HUES64 (cell line): ENCODE measurements at regions not wholly inside any gene's neighbourhood (a gene's known extent, or its start where the extent isn't known, plus 50 kb on each side); places are given as distances from the start of the nearest gene placed in this dataset.
A peak's percentile ranks its signal among the peaks of the same experiment; 100 is the strongest.

Experiments
- H3K27ac ChIP-seq: 2 replicates; pipeline ENCODE4 v1.7.0; 2013; ENCODE audit warnings: low read depth, low read length, inconsistent platforms
- H3K27me3 ChIP-seq: 2 replicates; pipeline ENCODE4 v1.6.1; 2013; ENCODE audit warnings: mild to moderate bottlenecking, low read length; ENCODE audit not compliant: insufficient read depth
- H3K36me3 ChIP-seq: 2 replicates; pipeline ENCODE4 v1.6.1; 2013; ENCODE audit warnings: mild to moderate bottlenecking, low read length; ENCODE audit not compliant: insufficient read depth
- H3K4me1 ChIP-seq: 2 replicates; pipeline ENCODE4 v1.6.1; 2013; ENCODE audit warnings: mild to moderate bottlenecking, low read length, moderate library complexity; ENCODE audit not compliant: insufficient read depth
- H3K4me3 ChIP-seq: 2 replicates; pipeline ENCODE4 v1.5.1; 2013; ENCODE audit warnings: mild to moderate bottlenecking, low read length, moderate library complexity
- H3K9ac ChIP-seq: 2 replicates; pipeline ENCODE4 v1.6.1; 2013; ENCODE audit warnings: mild to moderate bottlenecking, low read depth, low read length
- H3K9me3 ChIP-seq: 2 replicates; pipeline ENCODE4 v1.6.1; 2013; ENCODE audit warnings: low read depth, low read length; ENCODE audit not compliant: insufficient read depth
- WGBS: fragments of 150-250, 120-280 bp; methylation state at CpG from one replicate; pipeline ENCODE4 v1.1.7; 2013; ENCODE audit warnings: missing lambda C conversion rate; 5-methylcytosine and 5-hydroxymethylcytosine counted together

DNA sequence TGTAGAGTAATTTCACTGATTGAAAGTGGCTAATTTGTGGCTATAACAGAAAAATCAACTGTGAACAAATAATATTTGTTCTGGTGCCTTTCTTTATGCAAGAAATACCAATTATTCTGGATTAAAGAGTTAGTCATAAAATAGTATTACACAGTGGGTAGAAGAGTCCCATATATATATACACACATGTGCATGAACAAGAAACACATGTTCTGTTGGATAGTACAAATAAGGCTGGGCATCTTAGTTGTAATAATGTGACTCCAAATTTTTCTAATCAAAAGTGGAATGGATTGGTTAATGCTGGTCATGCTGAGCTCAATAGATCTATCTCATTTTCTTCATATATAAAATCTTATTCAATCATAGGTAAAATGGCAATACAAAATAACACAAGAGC is 179.4 kb downstream of the OGFRL1 start:
- Histone ChIP-seq H3K27me3 (no peaks in the 10 kb centered on the region), H3K9me3 (peaks cover 20% of the 10 kb centered on the region; the same call in 1 of the 2 replicates), H3K27ac (no peak overlapping the region), H3K4me1 (no peaks in the 10 kb centered on the region), H3K4me3 (no peak overlapping the region), H3K9ac (no peak overlapping the region), H3K36me3 (no peaks in the 10 kb centered on the region)

DNA sequence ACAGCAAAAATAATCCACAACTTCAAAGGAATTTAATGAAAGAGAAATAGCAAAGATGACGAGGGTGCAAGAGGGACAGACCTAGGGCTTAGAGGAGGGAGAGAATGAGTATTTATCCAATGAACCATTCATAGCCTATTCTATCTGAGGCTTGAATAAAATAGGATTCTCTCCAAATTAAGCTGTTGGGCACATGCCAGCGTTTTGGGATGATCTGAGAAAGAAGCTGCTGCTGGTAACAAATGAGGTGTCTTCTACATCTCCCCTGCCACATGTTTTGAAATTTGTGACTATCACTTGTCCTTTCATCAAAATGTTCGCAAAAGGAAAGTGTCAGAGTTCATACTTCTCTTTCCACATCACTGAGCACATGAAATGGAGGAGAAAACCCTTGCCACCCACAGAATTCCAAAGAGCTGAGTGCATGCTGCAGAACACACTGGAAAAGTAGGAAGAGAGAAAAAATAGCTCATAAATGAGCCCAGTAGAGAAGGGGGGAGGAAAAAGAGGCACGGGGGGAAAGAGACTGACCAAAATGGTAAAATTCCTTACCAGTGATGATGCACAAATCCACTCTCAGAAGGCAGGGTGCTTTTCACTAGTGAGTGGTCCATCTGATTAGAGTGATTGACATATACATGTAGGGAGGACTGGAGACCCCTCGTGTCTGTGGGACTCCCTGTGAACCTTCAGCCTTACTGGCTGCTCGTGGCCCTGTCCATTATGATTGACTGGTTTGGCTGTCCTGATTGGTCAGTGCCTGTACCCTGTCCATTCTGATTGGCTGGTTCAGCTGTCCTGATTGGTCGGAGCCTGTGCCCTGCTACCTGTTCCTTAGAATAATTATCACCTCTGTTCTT is 180.5 kb downstream of the OGFRL1 start:
- Histone ChIP-seq H3K27me3 (no peaks in the 10 kb centered on the region), H3K4me3 (no peak overlapping the region), H3K9me3 (peaks cover 17% of the 10 kb centered on the region; the same call in 1 of the 2 replicates), H3K36me3 (no peaks in the 10 kb centered on the region), H3K9ac (no peak overlapping the region), H3K4me1 (no peaks in the 10 kb centered on the region), H3K27ac (no peak overlapping the region)
- WGBS = 94% methylated on average over 6 of the region's 7 CpGs

DNA sequence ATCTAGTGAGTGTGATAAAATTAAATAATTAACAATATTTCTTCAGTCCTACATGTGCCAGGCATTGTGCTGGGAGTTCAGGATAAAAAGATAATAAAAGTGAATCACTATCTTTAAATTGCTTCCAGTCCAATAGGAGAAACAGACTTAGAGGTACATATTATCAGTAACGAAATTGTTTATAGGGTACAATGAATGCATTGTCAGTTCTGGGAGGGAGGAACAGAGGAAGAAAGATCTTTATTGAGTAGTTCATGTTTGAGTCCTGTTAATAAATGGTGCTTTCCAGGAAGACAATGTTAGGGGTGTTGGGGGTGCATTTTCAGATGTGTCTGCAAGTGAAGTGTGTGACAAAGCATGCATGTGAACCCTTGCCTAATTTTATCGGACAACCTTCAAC is 183.1 kb downstream of the OGFRL1 start:
- H3K27me3 ChIP-seq = no peaks in the 10 kb centered on the region
- no peaks in the 10 kb centered on the region for H3K36me3 ChIP-seq
- H3K9ac ChIP-seq = no peak overlapping the region
- H3K27ac ChIP-seq = no peak overlapping the region
- H3K4me1 ChIP-seq = no peaks in the 10 kb centered on the region
- WGBS = 91% methylated on average over 1 of the region's 2 CpGs
- H3K9me3 ChIP-seq = no peaks in the 10 kb centered on the region
- no peak overlapping the region for H3K4me3 ChIP-seq

DNA sequence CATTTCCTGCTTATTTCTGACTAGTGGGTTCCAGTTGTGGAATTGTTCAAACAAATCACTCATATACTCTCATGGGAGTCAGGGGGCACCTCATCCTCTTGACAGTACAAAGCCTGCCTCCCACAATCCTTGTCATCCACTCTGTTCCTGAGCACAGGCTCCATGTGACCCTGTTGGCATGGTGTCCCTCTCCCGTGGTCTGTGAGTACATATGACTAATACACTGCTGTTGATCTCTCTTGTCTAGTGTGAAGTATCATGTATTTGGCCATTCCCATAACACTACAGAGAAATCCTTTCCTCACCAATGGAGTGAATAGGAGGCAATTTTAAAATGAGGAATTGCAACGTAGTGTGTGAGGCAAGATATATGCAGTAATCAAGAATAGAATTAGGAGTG is 185.3 kb downstream of the OGFRL1 start:
- Histone ChIP-seq H3K9ac (no peak overlapping the region), H3K36me3 (no peaks in the 10 kb centered on the region), H3K4me1 (peaks cover 12% of the 10 kb centered on the region), H3K27ac (no peak overlapping the region), H3K27me3 (no peaks in the 10 kb centered on the region), H3K4me3 (no peak overlapping the region), H3K9me3 (no peaks in the 10 kb centered on the region)
- 100% methylated on average over 1 of the region's 2 CpGs for WGBS

DNA sequence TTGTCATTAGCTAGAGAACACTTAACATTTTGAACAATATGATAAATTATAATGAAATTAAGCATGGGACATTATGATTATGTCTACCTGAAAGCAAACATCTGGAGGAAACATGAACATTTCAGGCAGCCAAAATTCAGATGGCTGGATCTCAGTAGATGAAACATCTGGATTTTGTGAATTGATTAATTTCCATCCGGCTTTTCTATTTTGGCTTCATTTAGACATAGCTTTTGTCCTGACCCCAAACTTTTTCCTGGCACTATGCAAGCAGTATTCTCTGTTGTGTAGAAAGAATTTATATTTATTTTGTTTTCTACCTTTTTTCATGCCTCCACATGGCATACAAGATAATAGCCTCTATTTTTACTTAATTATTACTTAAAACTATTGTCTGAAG is 186.3 kb downstream of the OGFRL1 start:
- WGBS = 100% methylated on average over 1 of the region's 1 CpG
- Histone ChIP-seq H3K4me3 (no peak overlapping the region), H3K9ac (no peak overlapping the region), H3K4me1 (peaks cover 22% of the 10 kb centered on the region), H3K9me3 (no peaks in the 10 kb centered on the region), H3K36me3 (no peaks in the 10 kb centered on the region), H3K27ac (no peak overlapping the region), H3K27me3 (no peaks in the 10 kb centered on the region)

DNA sequence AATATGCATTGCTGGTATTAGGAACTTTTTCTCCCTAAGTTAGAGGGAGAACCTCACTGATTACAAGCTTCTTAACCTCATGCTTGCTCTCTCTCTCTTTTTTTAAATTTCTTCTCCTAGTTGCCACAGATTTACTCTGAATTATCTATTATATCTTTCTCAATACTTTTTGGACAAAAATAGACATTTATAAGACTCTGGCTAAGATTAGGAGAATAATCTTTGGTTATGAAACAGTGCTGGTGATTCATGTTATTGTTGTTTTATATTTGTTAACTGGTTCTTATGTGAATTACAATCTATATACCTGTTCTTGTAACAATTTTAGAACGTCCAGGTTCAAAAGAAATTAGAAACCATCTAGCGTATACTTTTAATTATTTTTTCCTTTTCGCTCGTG is 187.8 kb downstream of the OGFRL1 start:
- no peak overlapping the region for H3K27ac ChIP-seq
- 70% methylated on average over 2 of the region's 4 CpGs for WGBS
- no peaks in the 10 kb centered on the region for H3K9me3 ChIP-seq
- H3K27me3 ChIP-seq = no peaks in the 10 kb centered on the region
- no peaks in the 10 kb centered on the region for H3K36me3 ChIP-seq
- H3K4me3 ChIP-seq = no peak overlapping the region
- peaks cover 23% of the 10 kb centered on the region for H3K4me1 ChIP-seq
- no peak overlapping the region for H3K9ac ChIP-seq

DNA sequence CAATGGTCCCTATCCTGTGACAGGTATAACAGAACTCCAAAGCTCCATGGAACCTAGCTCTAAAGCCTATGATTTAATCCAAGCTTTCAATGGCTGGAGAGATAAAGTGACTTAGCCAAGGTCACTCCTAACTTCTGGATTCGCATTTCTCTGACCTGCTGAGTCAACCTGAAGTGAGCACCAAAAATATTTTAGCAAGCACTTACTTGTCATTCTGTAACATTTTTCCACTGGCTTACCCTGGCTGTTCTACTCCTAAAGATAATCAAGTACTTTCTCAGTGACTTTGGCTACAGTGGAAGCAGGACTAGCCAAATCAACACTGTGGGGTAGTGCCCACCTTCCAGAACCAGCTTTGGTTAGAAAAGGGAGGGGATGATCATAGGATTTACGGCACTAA is 188.3 kb downstream of the OGFRL1 start:
- H3K9me3 ChIP-seq = no peaks in the 10 kb centered on the region
- H3K4me3 ChIP-seq = no peak overlapping the region
- H3K27ac ChIP-seq = no peak overlapping the region
- H3K4me1 ChIP-seq = peaks cover 23% of the 10 kb centered on the region
- H3K27me3 ChIP-seq = no peaks in the 10 kb centered on the region
- H3K36me3 ChIP-seq = no peaks in the 10 kb centered on the region
- no peak overlapping the region for H3K9ac ChIP-seq
- 98% methylated on average over 2 of the region's 2 CpGs for WGBS

DNA sequence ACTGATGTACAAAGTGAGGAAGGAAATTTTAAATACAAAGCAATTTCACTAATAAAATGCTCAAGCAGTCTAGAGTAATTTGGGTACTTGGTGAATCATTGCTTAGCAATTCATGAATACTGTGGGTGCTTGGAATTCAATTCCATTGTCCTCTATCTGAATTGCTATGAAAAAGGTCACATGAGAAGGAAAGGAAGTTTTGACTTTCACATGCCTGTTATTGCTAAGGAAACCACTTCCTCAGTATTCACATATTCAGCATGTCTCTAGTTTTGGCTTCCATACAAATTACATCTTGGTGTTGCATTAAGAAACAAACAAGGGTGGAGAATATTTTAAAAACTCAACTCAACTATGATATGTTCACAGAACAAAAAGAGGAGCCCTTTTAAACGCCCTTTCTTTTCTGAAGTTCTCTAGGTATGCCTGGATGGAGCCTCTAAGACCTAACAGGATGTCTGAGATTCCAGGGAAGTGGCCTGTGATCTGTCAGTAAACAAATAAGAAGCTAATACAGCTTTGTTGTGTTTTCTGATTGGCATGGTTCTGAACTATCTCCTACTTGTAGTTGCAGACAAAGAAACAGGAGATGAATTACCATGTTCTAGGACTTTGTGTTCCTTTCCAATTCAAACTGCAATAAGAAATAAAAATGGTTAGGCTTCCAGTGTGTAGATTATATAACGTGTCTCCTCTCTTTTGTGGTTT is 190.4 kb downstream of the OGFRL1 start:
- H3K27me3 ChIP-seq = no peaks in the 10 kb centered on the region
- peaks cover 23% of the 10 kb centered on the region for H3K4me1 ChIP-seq
- 74% methylated on average over 2 of the region's 2 CpGs for WGBS
- no peaks in the 10 kb centered on the region for H3K36me3 ChIP-seq
- peak overlapping the region; percentile 70 for H3K27ac ChIP-seq
- peak overlapping the region; percentile 43 for H3K9ac ChIP-seq
- peak overlapping the region; percentile 8; the same call in 1 of the 2 replicates for H3K4me3 ChIP-seq
- no peaks in the 10 kb centered on the region for H3K9me3 ChIP-seq

DNA sequence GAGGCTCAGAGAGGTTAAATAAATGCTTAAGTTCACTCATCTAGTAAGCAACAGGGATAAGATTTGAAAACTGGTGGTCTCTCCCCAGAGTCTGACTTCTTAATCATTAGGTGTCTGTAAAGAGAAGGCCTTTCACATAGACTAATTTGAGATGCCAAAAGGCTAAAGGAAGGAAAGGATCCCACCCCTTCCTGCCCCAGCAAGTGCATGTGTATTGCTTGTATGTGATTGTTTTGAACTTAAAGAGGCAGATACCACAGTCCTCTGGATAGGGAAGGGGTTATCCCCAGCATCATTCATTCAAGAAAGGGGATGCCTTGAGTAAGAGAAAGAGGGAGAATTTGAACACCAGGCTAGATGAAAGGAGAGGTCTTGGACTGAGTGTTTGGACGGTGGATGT is 192.0 kb downstream of the OGFRL1 start:
- no CpG with 5 or more reads among the region's 1 CpG for WGBS
- no peak overlapping the region for H3K9ac ChIP-seq
- no peak overlapping the region for H3K4me3 ChIP-seq
- peaks cover 23% of the 10 kb centered on the region for H3K4me1 ChIP-seq
- H3K36me3 ChIP-seq = no peaks in the 10 kb centered on the region
- no peak overlapping the region for H3K27ac ChIP-seq
- no peaks in the 10 kb centered on the region for H3K27me3 ChIP-seq
- H3K9me3 ChIP-seq = no peaks in the 10 kb centered on the region

DNA sequence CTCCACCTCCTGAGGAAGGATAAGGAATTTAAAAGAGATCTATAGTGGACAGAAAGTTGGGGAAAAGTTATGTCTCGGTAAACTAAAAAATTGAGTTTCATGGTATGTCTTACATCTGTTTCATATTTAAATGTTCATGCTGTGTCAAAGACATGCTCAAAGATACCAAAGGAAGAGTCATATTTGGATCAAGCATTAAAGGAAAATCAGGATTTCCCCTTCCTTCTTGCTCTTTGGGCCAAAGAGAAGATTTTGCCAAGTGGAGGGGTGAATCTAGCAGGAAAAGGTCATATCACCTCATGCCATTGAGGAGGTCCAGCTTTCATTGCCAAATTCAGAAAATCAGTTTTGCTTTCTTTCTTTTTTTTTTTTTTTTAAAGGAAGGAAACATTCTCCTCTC is 192.4 kb downstream of the OGFRL1 start:
- Histone ChIP-seq H3K27ac (no peak overlapping the region), H3K9ac (no peak overlapping the region), H3K4me1 (peaks cover 23% of the 10 kb centered on the region), H3K36me3 (no peaks in the 10 kb centered on the region), H3K27me3 (no peaks in the 10 kb centered on the region), H3K4me3 (no peak overlapping the region), H3K9me3 (no peaks in the 10 kb centered on the region)
- WGBS = 100% methylated on average over 1 of the region's 1 CpG

DNA sequence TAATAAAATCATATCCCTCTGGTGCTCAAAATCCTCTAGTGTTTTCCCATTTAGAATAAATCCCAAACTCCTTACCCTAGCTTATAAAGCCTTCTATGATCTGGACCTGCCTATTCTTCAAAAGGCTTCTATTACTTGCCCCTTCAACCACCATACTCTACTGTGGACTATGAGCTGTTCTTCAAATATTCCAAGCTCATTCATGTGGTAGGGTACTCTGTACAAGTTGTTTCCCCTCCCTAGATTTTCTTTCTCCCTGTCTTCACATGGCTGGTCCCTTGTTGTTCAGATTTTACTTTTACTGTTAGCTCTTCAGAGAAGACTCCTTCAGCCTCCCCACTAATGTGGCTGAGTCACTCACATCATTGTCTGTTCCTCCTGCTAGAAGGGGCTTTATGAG is 193.2 kb downstream of the OGFRL1 start:
- H3K27me3 ChIP-seq = no peaks in the 10 kb centered on the region
- H3K9me3 ChIP-seq = no peaks in the 10 kb centered on the region
- H3K4me1 ChIP-seq = peaks cover 23% of the 10 kb centered on the region
- no peak overlapping the region for H3K27ac ChIP-seq
- no peak overlapping the region for H3K4me3 ChIP-seq
- no peak overlapping the region for H3K9ac ChIP-seq
- no peaks in the 10 kb centered on the region for H3K36me3 ChIP-seq
